HG03175 (cell line): ENCODE measurements at regions not wholly inside any gene's neighbourhood (a gene's known extent, or its start where the extent isn't known, plus 50 kb on each side); places are given as distances from the start of the nearest gene placed in this dataset.
"Not testable (repeated sequence)": the region's sequence is repeated elsewhere in the genome, so short reads cannot be mapped to it uniquely, and the experiment has no call there.

Experiments used
- ATAC-seq: cut with Tn5 transposase; IDR thresholded peaks from one replicate; pipeline ENCODE4 v1.9.1; 2021; ENCODE audit warnings: mild to moderate bottlenecking, moderate library complexity; ENCODE audit not compliant: unreplicated experiment

DNA sequence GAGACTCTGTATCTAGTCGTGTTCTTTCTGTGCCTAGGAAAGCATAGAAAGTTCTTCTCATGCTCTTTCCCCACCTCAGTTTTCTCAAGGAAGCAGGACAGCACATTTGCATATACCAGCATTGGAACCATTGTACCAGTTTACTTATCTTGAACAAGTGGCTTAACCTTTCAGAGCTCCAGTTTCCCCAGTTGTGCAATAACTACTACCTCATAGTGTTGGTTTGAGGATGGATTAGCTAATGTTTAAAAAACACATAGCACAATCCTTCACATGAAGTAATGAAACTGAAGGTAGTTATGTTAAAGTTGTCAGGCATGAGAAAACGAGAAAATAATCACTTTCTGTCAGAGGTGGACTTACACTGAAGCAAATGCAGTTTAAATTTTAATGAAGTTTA lies 92.2 kb upstream of the H2AZ1 start:
- no peak for ATAC-seq

DNA sequence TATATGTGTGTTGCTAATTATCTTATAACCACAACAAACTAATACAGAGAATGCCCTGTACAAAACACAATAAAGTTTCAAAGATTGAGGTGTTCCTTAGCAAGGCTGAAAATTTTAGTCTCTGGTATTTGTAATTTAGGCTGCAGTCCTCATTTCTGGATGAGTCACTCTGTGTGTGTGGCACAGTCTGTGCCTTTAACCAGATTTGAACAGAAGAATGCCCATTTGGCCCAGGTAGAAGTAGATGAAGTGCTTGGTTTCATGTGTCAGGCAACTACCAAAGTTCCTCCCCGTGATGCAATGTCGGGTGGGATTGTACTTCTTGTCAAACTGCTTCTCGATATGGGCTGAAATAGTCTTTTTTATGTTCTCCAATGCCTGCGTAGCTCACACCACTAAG lies 91.6 kb upstream of the H2AZ1 start:
- ATAC-seq, result no peak

DNA sequence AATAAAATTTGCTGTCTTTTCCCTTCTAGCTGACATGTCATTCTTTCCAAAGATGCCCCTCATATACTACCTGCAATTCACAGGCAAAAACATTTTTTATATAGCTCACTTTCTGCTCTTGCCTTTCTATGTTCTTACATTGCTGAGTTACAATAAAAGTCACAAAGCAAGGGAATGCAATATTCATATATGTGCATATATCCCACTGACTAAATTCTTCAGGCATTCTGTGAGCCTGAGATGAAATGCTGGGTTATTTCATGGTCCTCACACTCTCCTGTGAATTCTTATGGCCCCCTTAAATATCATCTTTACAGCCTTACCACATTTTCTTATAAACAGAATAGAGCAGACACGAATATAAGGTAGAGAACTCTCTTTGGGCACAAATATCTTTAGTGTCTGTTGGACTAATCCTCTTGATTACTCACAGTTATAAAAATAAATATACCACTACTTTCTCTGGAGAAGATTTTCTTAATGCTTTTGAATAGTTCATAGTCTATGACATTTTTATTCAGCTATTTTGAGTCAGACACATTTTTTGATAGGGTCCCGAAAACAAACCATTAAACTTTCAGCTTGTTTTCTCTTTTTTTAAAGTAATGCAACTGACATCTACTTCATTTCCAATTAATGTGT lies 84.1 kb upstream of the H2AZ1 start:
- no peak for ATAC-seq

GRCh38 chr4:100026066-100026465 lies 76.0 kb upstream of the H2AZ1 start:
- ATAC-seq, result no peak

DNA sequence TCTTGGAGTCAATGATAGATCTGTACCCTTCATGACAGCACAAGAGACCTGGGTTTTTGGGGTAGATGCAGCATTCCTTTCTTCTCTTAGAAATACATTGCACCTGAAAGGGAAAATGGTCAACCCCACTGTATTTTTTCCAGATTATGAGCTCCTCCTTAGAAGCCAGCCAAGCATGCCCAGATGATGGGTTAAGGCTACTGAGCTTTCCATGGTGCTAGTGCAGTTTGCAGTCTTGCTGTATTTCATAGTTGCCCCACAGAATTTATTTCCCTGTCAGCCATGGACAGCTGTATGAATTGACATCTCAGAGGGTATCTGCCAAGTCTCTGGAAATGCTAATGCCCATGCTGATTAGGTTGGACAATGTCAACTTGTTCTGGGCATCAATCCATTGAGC lies 73.7 kb upstream of the H2AZ1 start:
- ATAC-seq, result no peak

DNA sequence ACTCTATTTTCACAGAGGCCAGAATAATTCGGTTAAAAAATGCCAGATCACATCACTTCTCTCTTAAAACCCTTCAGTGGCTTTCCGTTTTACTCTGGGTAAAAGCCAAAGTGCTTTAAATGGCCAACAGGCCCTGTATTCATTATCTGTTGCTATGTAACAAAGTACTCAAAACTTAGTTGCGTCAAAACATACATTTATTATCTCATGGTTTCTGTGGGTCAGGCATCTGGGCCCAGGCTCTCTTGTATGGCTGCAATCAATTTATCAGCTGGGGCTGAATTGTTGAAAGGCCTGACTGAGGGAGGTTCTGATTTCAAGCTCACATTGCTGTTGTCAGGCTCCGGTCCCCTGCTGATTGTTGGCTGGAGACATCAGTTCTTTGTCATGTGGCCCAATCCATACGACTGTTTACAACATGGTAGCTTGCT lies 72.7 kb upstream of the H2AZ1 start:
- ATAC-seq, result no peak

DNA sequence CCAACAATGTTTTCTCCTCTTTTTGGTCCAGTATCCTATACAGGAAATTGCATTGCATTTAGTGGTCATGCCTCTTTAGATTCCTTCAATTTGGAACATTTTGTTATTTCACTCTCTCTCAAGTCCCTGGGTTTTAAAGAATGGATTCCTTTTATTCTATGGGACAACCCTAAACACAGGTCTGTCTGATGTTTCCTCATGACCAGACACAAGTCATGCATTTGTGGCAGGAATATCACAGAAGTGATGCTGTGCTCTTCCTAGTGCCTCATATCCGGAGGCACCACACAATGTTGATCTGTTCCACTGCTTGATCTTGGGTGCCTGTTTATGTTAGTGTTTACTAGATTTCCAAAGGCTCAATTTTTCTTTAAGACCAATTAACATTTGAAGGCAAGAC lies 69.7 kb upstream of the H2AZ1 start:
- ATAC-seq, result no peak

GRCh38 chr4:100017637-100018310 lies 67.7 kb upstream of the H2AZ1 start:
- ATAC-seq, result peak; percentile 76

GRCh38 chr4:100016191-100016590 lies 66.1 kb upstream of the H2AZ1 start:
- ATAC-seq, result no peak

DNA sequence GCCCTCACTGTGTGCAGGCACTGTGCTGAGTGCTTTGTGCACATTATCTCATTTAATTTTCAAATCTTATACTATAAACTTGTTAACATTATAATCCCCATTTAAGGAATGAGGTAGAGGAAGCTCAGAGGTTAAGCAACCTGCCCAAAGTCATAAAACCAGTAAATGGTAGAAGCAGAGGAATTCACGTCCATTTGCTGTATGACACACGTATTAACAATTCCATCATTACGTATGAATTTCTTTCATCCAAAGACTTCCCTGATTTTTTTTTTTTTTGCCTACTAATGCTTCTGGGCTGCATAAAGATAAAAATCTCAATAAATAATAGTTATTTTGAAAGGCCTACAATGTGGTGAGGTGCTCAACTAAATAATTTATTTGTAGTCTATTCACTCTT lies 64.5 kb upstream of the H2AZ1 start:
- no peak for ATAC-seq

- ATAC-seq, result no peak
Observed at GRCh38 chr4:100009490-100009889, 59.4 kb upstream of the H2AZ1 start.

- ATAC-seq, result no peak
Observed at GRCh38 chr4:100008048-100008447, 58.0 kb upstream of the H2AZ1 start.

DNA sequence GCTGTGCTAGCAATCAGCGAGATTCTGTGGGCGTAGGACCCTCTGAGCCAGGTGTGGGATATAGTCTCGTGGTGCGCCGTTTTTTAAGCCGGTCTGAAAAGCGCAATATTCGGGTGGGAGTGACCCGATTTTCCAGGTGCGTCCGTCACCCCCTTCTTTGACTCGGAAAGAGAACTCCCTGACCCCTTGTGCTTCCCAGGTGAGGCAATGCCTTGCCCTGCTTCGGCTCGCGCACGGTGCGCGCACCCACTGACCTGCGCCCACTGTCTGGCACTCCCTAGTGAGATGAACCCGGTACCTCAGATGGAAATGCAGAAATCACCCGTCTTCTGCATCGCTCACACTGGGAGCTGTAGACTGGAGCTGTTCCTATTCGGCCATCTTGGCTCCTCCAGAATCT lies 56.1 kb upstream of the H2AZ1 start:
- not testable (repeated sequence) for ATAC-seq
